SK-N-SH (cell line): ENCODE measurements at regions not wholly inside any gene's neighbourhood (a gene's known extent, or its start where the extent isn't known, plus 50 kb on each side); places are given as distances from the start of the nearest gene placed in this dataset.

Experiments
- CTCF ChIA-PET: fragments of 300-600, 350-600 bp; formaldehyde crosslinking; extraction: SDS; loops from one replicate; lab custom pipeline; 2021; lab: Yijun Ruan, JAX
- POLR2A ChIA-PET: fragments of 350-600 bp; sonication (Branson Sonifier 250); formaldehyde crosslinking; extraction: SDS; loops from one replicate; lab custom pipeline; 2020; ENCODE audit warnings: antibody characterized with exemption, inconsistent platforms; lab: Yijun Ruan, JAX
- DNase-seq: peaks from one replicate; pipeline ENCODE4 v3.0.0; 2012
- H2AFZ ChIP-seq: fragments of 200-600 bp; sonication (generic); 2 replicates; pipeline ENCODE4 v1.8.1; 2016; ENCODE audit warnings: antibody characterized with exemption, mild to moderate bottlenecking, low read depth
- H3F3A ChIP-seq: fragments of 200-600 bp; sonication (generic); replicated peaks from 2 replicates; pipeline ENCODE3; 2016; ENCODE audit warnings: antibody characterized with exemption, mild to moderate bottlenecking; ENCODE audit not compliant: insufficient read depth
- H3K27ac ChIP-seq, 2 experiments: fragments of 200-500 bp in 1 of 2; fragments of 200-600 bp in 1 of 2; sonication (Bioruptor generic) in 1 of 2; sonication (generic), shearing (Covaris generic) in 1 of 2; 2 replicates each; pipeline versions ENCODE4 v1.5.1 to v1.6.1; 2014 to 2016; ENCODE audit warnings: low read depth in 2 of 2, inconsistent platforms in 1 of 2, low read length in 1 of 2, mild to moderate bottlenecking in 1 of 2, mixed read lengths in 1 of 2
- H3K27me3 ChIP-seq: fragments of 200-600 bp; sonication (generic), shearing (Covaris generic); 2 replicates; pipeline ENCODE4 v1.6.1; 2016; ENCODE audit warnings: mixed run types; ENCODE audit not compliant: insufficient read depth
- H3K36me3 ChIP-seq, 2 experiments: fragments of 200-500 bp in 1 of 2; fragments of 200-600 bp in 1 of 2; sonication (Bioruptor generic) in 1 of 2; sonication (generic) in 1 of 2; replicated peaks in 1 of 2; 2 replicates each; pipeline versions ENCODE3 to v1.5.1; 2014 to 2016; ENCODE audit warnings: low read length in 1 of 2, mild to moderate bottlenecking in 1 of 2; ENCODE audit not compliant: insufficient read depth in 2 of 2, control insufficient read depth in 1 of 2
- H3K4me1 ChIP-seq, 2 experiments: fragments of 200-500 bp in 1 of 2; fragments of 200-600 bp in 1 of 2; sonication (Bioruptor generic) in 1 of 2; sonication (generic), shearing (Covaris generic) in 1 of 2; 2 replicates each; pipeline versions ENCODE4 v1.5.1 to v1.6.1; 2014 to 2016; ENCODE audit warnings: low read depth in 1 of 2, low read length in 1 of 2, mixed run types in 1 of 2; ENCODE audit not compliant: insufficient read depth in 2 of 2, control insufficient read depth in 1 of 2
- H3K4me2 ChIP-seq: fragments of 200-600 bp; sonication (generic), shearing (Covaris generic); 2 replicates; pipeline ENCODE4 v1.6.1; 2017; ENCODE audit warnings: mixed run types
- H3K4me3 ChIP-seq, 2 experiments: fragments of 200-500 bp in 1 of 2; fragments of 200-600 bp in 1 of 2; sonication (Bioruptor generic) in 1 of 2; sonication (generic), shearing (Covaris generic) in 1 of 2; 2 replicates each; pipeline versions ENCODE4 v1.5.1 to v1.8.1; 2014 to 2016; ENCODE audit warnings: low read depth in 2 of 2, inconsistent platforms in 1 of 2, low read length in 1 of 2, mild to moderate bottlenecking in 1 of 2, mixed read lengths in 1 of 2, moderate library complexity in 1 of 2
- H3K79me2 ChIP-seq: fragments of 200-600 bp; sonication (generic); 2 replicates; pipeline ENCODE4 v1.8.1; 2017; ENCODE audit warnings: mild to moderate bottlenecking; ENCODE audit not compliant: insufficient read depth
- H3K9ac ChIP-seq: fragments of 200-600 bp; sonication (generic); 2 replicates; pipeline ENCODE4 v1.6.1; 2017; ENCODE audit warnings: mixed run types
- H3K9me2 ChIP-seq: fragments of 200-600 bp; sonication (generic); 2 replicates; pipeline ENCODE4 v1.6.1; 2017; ENCODE audit warnings: mixed run types
- H3K9me3 ChIP-seq: fragments of 200-600 bp; sonication (generic); 2 replicates; pipeline ENCODE4 v1.6.1; 2017; ENCODE audit warnings: mixed run types, mild to moderate bottlenecking, moderate library complexity
- H4K20me1 ChIP-seq: fragments of 200-600 bp; sonication (generic); 2 replicates; pipeline ENCODE4 v1.6.1; 2017; ENCODE audit warnings: mild to moderate bottlenecking, mixed run types; ENCODE audit not compliant: insufficient read depth
- CTCF ChIP-seq: fragments of 200-600 bp; sonication (generic); IDR thresholded peaks from 2 replicates; pipeline ENCODE4 v1.6.1; 2017; ENCODE audit warnings: antibody characterized with exemption, mild to moderate bottlenecking, moderate library complexity
- EZH2phosphoT487 ChIP-seq: fragments of 200-600 bp; sonication (generic); IDR thresholded peaks from 2 replicates; pipeline ENCODE4 v1.6.1; 2017; ENCODE audit warnings: low read depth, mixed run types, mild to moderate bottlenecking, antibody characterized with exemption, moderate library complexity, borderline replicate concordance
- FOXJ3 ChIP-seq: sonication (generic); formaldehyde crosslinking; IDR thresholded peaks from 2 replicates; pipeline ENCODE4 v1.5.1; 2020; ENCODE audit warnings: mild to moderate bottlenecking, missing genetic modification reagents
- GATA2 ChIP-seq: sonication (generic); formaldehyde crosslinking; IDR thresholded peaks from 2 replicates; pipeline ENCODE4 v1.5.0; 2020; ENCODE audit warnings: mild to moderate bottlenecking, missing genetic modification reagents
- MEF2A ChIP-seq: IDR thresholded peaks from 2 replicates; pipeline ENCODE4 v1.4.0; 2012; ENCODE audit warnings: low read depth, borderline replicate concordance
- NFIC ChIP-seq: IDR thresholded peaks from 2 replicates; pipeline ENCODE4 v1.4.0; 2012; ENCODE audit warnings: borderline replicate concordance
- POLR2AphosphoS5 ChIP-seq: IDR thresholded peaks from 2 replicates; pipeline ENCODE4 v1.6.1; 2012; ENCODE audit warnings: low read depth, low read length
- SMC3 ChIP-seq: IDR thresholded peaks from 2 replicates; pipeline ENCODE4 v1.6.1; 2012; ENCODE audit warnings: low read depth, low read length, improper control_type of control experiment
- TAF1 ChIP-seq: IDR thresholded peaks from 2 replicates; pipeline ENCODE4 v1.6.1; 2012; ENCODE audit warnings: low read depth, mild to moderate bottlenecking, low read length, moderate library complexity, borderline replicate concordance
- TEAD4 ChIP-seq: IDR thresholded peaks from 2 replicates; pipeline ENCODE4 v1.4.0; 2012; ENCODE audit warnings: mild to moderate bottlenecking, borderline replicate concordance; ENCODE audit not compliant: insufficient read depth
- ZBTB33 ChIP-seq: IDR thresholded peaks from 2 replicates; pipeline ENCODE4 v1.4.0; 2012; ENCODE audit warnings: low read depth, borderline replicate concordance
- WGBS: methylation state at CpG from one replicate; pipeline ENCODE4 v1.1.6; 2017; ENCODE audit warnings: low lambda C conversion rate; 5-methylcytosine and 5-hydroxymethylcytosine counted together
- TF ChIP-seq, protein P1 (sequence below): IDR thresholded peaks from 2 replicates; pipeline ENCODE4; 2012
- TF ChIP-seq, protein P2 (sequence below): fragments of 150-350 bp; IDR thresholded peaks from 2 replicates; pipeline ENCODE4 v1.6.1; 2017; ENCODE audit warnings: antibody characterized with exemption, low read length, low read depth, borderline replicate concordance

GRCh38 chr18:46406539-46406932 lies 250.5 kb downstream of the LOXHD1 start:
- WGBS = 70% methylated on average over 2 of the region's 4 CpGs
- no peak for TF ChIP-seq GATA2 (CRISPR knock-in tag)
- no peak for TF ChIP-seq FOXJ3
- no peak for TF ChIP-seq EZH2phosphoT487
- TF ChIP-seq, protein P1, sequence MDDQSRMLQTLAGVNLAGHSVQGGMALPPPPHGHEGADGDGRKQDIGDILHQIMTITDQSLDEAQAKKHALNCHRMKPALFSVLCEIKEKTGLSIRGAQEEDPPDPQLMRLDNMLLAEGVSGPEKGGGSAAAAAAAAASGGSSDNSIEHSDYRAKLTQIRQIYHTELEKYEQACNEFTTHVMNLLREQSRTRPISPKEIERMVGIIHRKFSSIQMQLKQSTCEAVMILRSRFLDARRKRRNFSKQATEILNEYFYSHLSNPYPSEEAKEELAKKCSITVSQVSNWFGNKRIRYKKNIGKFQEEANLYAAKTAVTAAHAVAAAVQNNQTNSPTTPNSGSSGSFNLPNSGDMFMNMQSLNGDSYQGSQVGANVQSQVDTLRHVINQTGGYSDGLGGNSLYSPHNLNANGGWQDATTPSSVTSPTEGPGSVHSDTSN = no peak
- no peak for TF ChIP-seq ZBTB33
- no peak for TF ChIP-seq NFIC
- no peak for TF ChIP-seq TEAD4
- TF ChIP-seq, protein P2, sequence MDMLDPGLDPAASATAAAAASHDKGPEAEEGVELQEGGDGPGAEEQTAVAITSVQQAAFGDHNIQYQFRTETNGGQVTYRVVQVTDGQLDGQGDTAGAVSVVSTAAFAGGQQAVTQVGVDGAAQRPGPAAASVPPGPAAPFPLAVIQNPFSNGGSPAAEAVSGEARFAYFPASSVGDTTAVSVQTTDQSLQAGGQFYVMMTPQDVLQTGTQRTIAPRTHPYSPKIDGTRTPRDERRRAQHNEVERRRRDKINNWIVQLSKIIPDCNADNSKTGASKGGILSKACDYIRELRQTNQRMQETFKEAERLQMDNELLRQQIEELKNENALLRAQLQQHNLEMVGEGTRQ = no peak
- TF ChIP-seq TAF1 = no peak
- TF ChIP-seq MEF2A = no peak
- TF ChIP-seq SMC3 = no peak
- TF ChIP-seq CTCF = no peak
- no peak for TF ChIP-seq POLR2AphosphoS5
- POLR2A ChIA-PET = no interaction called here

More at GRCh38 chr18:46406539-46406932, 250.5 kb downstream of the LOXHD1 start:
- Histone ChIP-seq H3K36me3 (no peaks in the 10 kb centered on the region), H3K79me2 (no peaks in the 10 kb centered on the region), H3K9ac (no peak overlapping the region), H3K27ac (no peak overlapping the region; a peak in 1 of 4 replicates), H2AFZ (no peak overlapping the region), H4K20me1 (no peaks in the 10 kb centered on the region), H3K4me1 (peaks cover 0 to 57% of the 10 kb centered on the region in 2 experiments; a peak in 1 of 4 replicates), H3K4me3 (no peak overlapping the region), H3K4me2 (no peak overlapping the region), H3K27me3 (no peaks in the 10 kb centered on the region), H3K9me3 (no peaks in the 10 kb centered on the region), H3K9me2 (no peaks in the 10 kb centered on the region), H3F3A (no peaks in the 10 kb centered on the region)
- CTCF ChIA-PET = interaction anchor here (0.7 to 0.8 kb wide), 2 partner anchors 13 to 209 kb away, joined by 3 read pairs; no protein-coding TSS in a partner anchor
- DNase-seq = no peak
